ENCODE measurements at regions not wholly inside any gene's neighbourhood (a gene's known extent, or its start where the extent isn't known, plus 50 kb on each side); places are given as distances from the start of the nearest gene placed in this dataset.

- TF ChIP-seq EZH2phosphoT487 (IDR thresholded peaks at IDR 0.05; ENCODE audit: borderline replicate concordance, low read length) (no peak), CTCF (conservative IDR thresholded peaks at IDR 0.05; ENCODE audit: low read depth, low read length) (no peak), EZH2 (IDR thresholded peaks at IDR 0.05; ENCODE audit: low read length, unreplicated experiment) (no peak)
- H3K9ac ChIP-seq (ENCODE audit: low read length): no peak overlapping the region
- ChIA-PET CTCF (no interaction called here), POLR2A (ENCODE audit: unreplicated experiment) (no interaction called here)
- BruUV-seq (replicated peaks): no TSS peak
- H3K36me3 ChIP-seq (ENCODE audit: low read depth, low read length): no peaks in the 10 kb centered on the region
- H3K27ac ChIP-seq (ENCODE audit: low read length): no peak overlapping the region
- H3K4me1 ChIP-seq (ENCODE audit: insufficient read depth, low read length): no peaks in the 10 kb centered on the region
- no peak overlapping the region for H3K4me3 ChIP-seq (ENCODE audit: low read length)
- H3K9me2 ChIP-seq (replicated peaks; ENCODE audit: low read length): no peaks in the 10 kb centered on the region
- DNase-seq (no peak), ATAC-seq (no peak)
- no peaks in the 10 kb centered on the region for H4K20me1 ChIP-seq (ENCODE audit: low read length)
- no peaks in the 10 kb centered on the region for H3F3A ChIP-seq (ENCODE audit: low read length, unreplicated experiment)
- intact Hi-C loops (cut with micrococcal nuclease): no loop called here
- H3K4me2 ChIP-seq (ENCODE audit: low read length): no peak overlapping the region
- no peaks in the 10 kb centered on the region for H3K9me3 ChIP-seq (ENCODE audit: low read length)
- no peak overlapping the region for H2AFZ ChIP-seq (ENCODE audit: low read length)
- no peaks in the 10 kb centered on the region for H3K27me3 ChIP-seq (ENCODE audit: low read length)
- H3K79me2 ChIP-seq (ENCODE audit: low read length): no peaks in the 10 kb centered on the region
These were observed 684.2 kb downstream of the PCDH18 start for GRCh38 chr4:136847881-136848621.

GRCh38 chr4:136841526-136841925, 690.8 kb downstream of the PCDH18 start:
- Histone ChIP-seq H3K9me2 (replicated peaks; ENCODE audit: low read length) (no peaks in the 10 kb centered on the region), H3K4me1 (ENCODE audit: insufficient read depth, low read length) (no peaks in the 10 kb centered on the region), H3F3A (ENCODE audit: low read length, unreplicated experiment) (no peaks in the 10 kb centered on the region), H2AFZ (ENCODE audit: low read length) (no peak overlapping the region), H3K79me2 (ENCODE audit: low read length) (no peaks in the 10 kb centered on the region), H3K4me2 (ENCODE audit: low read length) (no peak overlapping the region), H4K20me1 (ENCODE audit: low read length) (no peaks in the 10 kb centered on the region), H3K27me3 (ENCODE audit: low read length) (no peaks in the 10 kb centered on the region), H3K9me3 (ENCODE audit: low read length) (no peaks in the 10 kb centered on the region), H3K36me3 (ENCODE audit: low read depth, low read length) (no peaks in the 10 kb centered on the region), H3K4me3 (ENCODE audit: low read length) (no peak overlapping the region), H3K9ac (ENCODE audit: low read length) (no peak overlapping the region), H3K27ac (ENCODE audit: low read length) (no peak overlapping the region)
- BruUV-seq (replicated peaks): no TSS peak
- ATAC-seq (no peak), DNase-seq (no peak)
- ChIA-PET POLR2A (ENCODE audit: unreplicated experiment) (no interaction called here), CTCF (no interaction called here)
- TF ChIP-seq EZH2phosphoT487 (IDR thresholded peaks at IDR 0.05; ENCODE audit: borderline replicate concordance, low read length): no peak
- no peak for TF ChIP-seq CTCF (conservative IDR thresholded peaks at IDR 0.05; ENCODE audit: low read depth, low read length)
- no peak for TF ChIP-seq EZH2 (IDR thresholded peaks at IDR 0.05; ENCODE audit: low read length, unreplicated experiment)
- intact Hi-C loops (cut with micrococcal nuclease): no loop called here

GRCh38 chr4:136838607-136839006, 693.7 kb downstream of the PCDH18 start:
- no peak overlapping the region for H2AFZ ChIP-seq (ENCODE audit: low read length)
- no peak overlapping the region for H3K4me2 ChIP-seq (ENCODE audit: low read length)
- ATAC-seq (no peak), DNase-seq (no peak)
- H3K79me2 ChIP-seq (ENCODE audit: low read length): no peaks in the 10 kb centered on the region
- H3K27ac ChIP-seq (ENCODE audit: low read length): no peak overlapping the region
- no peaks in the 10 kb centered on the region for H3K36me3 ChIP-seq (ENCODE audit: low read depth, low read length)
- TF ChIP-seq CTCF (conservative IDR thresholded peaks at IDR 0.05; ENCODE audit: low read depth, low read length): no peak
- no peak for TF ChIP-seq EZH2 (IDR thresholded peaks at IDR 0.05; ENCODE audit: low read length, unreplicated experiment)
- no peak for TF ChIP-seq EZH2phosphoT487 (IDR thresholded peaks at IDR 0.05; ENCODE audit: borderline replicate concordance, low read length)
- POLR2A ChIA-PET (ENCODE audit: unreplicated experiment): no interaction called here
- no peak overlapping the region for H3K4me3 ChIP-seq (ENCODE audit: low read length)
- no TSS peak for BruUV-seq (replicated peaks)
- CTCF ChIA-PET: no interaction called here
- H3F3A ChIP-seq (ENCODE audit: low read length, unreplicated experiment): no peaks in the 10 kb centered on the region
- H3K9me3 ChIP-seq (ENCODE audit: low read length): no peaks in the 10 kb centered on the region
- H3K4me1 ChIP-seq (ENCODE audit: insufficient read depth, low read length): no peaks in the 10 kb centered on the region
- H3K27me3 ChIP-seq (ENCODE audit: low read length): no peaks in the 10 kb centered on the region
- no peak overlapping the region for H3K9ac ChIP-seq (ENCODE audit: low read length)
- intact Hi-C loops (cut with micrococcal nuclease): no loop called here
- H3K9me2 ChIP-seq (replicated peaks; ENCODE audit: low read length): no peaks in the 10 kb centered on the region
- H4K20me1 ChIP-seq (ENCODE audit: low read length): no peaks in the 10 kb centered on the region
